DMS153 (cell line): ENCODE measurements at regions not wholly inside any gene's neighbourhood (a gene's known extent, or its start where the extent isn't known, plus 50 kb on each side); places are given as distances from the start of the nearest gene placed in this dataset.

Experiments
- DNase-seq: peaks from one replicate; lab custom pipeline; 2025; lab: John Stamatoyannopoulos, UW

GRCh38 chr13:46992383-46992952 lies 95.6 kb upstream of the HTR2A start:
- no peak for DNase-seq

GRCh38 chr13:46983881-46984280 lies 87.0 kb upstream of the HTR2A start:
- DNase-seq, result no peak

GRCh38 chr13:46982856-46983582 lies 86.2 kb upstream of the HTR2A start:
- no peak for DNase-seq

- no peak for DNase-seq
Observed at GRCh38 chr13:46975173-46975572, 78.3 kb upstream of the HTR2A start.

- no peak for DNase-seq
Observed at GRCh38 chr13:46968450-46968849, 71.6 kb upstream of the HTR2A start.

GRCh38 chr13:46964789-46965527 lies 68.1 kb upstream of the HTR2A start:
- no peak for DNase-seq

GRCh38 chr13:46963904-46964303 lies 67.1 kb upstream of the HTR2A start:
- no peak for DNase-seq

- DNase-seq, result no peak
Observed at GRCh38 chr13:46962281-46962941, 65.6 kb upstream of the HTR2A start.

GRCh38 chr13:46961719-46962118 lies 64.9 kb upstream of the HTR2A start:
- DNase-seq, result no peak

GRCh38 chr13:46953941-46954340 lies 57.1 kb upstream of the HTR2A start:
- no peak for DNase-seq

- no peak for DNase-seq
Observed at GRCh38 chr13:46953331-46953730, 56.5 kb upstream of the HTR2A start.

GRCh38 chr13:46951516-46951915 lies 54.7 kb upstream of the HTR2A start:
- no peak for DNase-seq

GRCh38 chr13:46949211-46949610 lies 52.4 kb upstream of the HTR2A start:
- no peak for DNase-seq

- DNase-seq, result no peak
Observed at GRCh38 chr13:46948338-46948737, 51.5 kb upstream of the HTR2A start.

GRCh38 chr13:46947425-46948191 lies 50.8 kb upstream of the HTR2A start:
- DNase-seq, result no peak
